ENCODE measurements at regions not wholly inside any gene's neighbourhood (a gene's known extent, or its start where the extent isn't known, plus 50 kb on each side); places are given as distances from the start of the nearest gene placed in this dataset.
A peak's percentile ranks its signal among the peaks of the same experiment; 100 is the strongest.
"Not testable (repeated sequence)": the region's sequence is repeated elsewhere in the genome, so short reads cannot be mapped to it uniquely, and the experiment has no call there.

- peak; percentile 60 for DNase-seq
Observed at GRCh38 chr14:41280745-41281144, 325.9 kb upstream of the LRFN5 start.

- no peak for DNase-seq
Observed at GRCh38 chr14:41277450-41277849, 329.2 kb upstream of the LRFN5 start.

- DNase-seq, result no peak
Observed at GRCh38 chr14:41257476-41257875, 349.2 kb upstream of the LRFN5 start.

GRCh38 chr14:41235466-41235865 lies 371.2 kb upstream of the LRFN5 start:
- no peak for DNase-seq

- no peak for DNase-seq
Observed at GRCh38 chr14:41230683-41231082, 376.0 kb upstream of the LRFN5 start.

GRCh38 chr14:41229824-41230223 lies 376.9 kb upstream of the LRFN5 start:
- no peak for DNase-seq

- DNase-seq, result no peak
Observed at GRCh38 chr14:41225433-41225832, 381.2 kb upstream of the LRFN5 start.

GRCh38 chr14:41222581-41222980 lies 384.1 kb upstream of the LRFN5 start:
- no peak for DNase-seq

GRCh38 chr14:41214978-41215377 lies 391.7 kb upstream of the LRFN5 start:
- not testable (repeated sequence) for DNase-seq

GRCh38 chr14:41201696-41202095 lies 405.0 kb upstream of the LRFN5 start:
- DNase-seq, result no peak

- DNase-seq, result no peak
Observed at GRCh38 chr14:41187868-41188267, 418.8 kb upstream of the LRFN5 start.

GRCh38 chr14:41171045-41171444 lies 435.6 kb upstream of the LRFN5 start:
- DNase-seq, result no peak

- peak; percentile 67 for DNase-seq
Observed at GRCh38 chr14:41167040-41167439, 439.6 kb upstream of the LRFN5 start.

GRCh38 chr14:41154143-41154807 lies 452.4 kb upstream of the LRFN5 start:
- DNase-seq, result no peak

GRCh38 chr14:41146391-41146790 lies 460.3 kb upstream of the LRFN5 start:
- DNase-seq, result no peak

- DNase-seq, result peak; percentile 50
Observed at GRCh38 chr14:41144370-41144769, 462.3 kb upstream of the LRFN5 start.

GRCh38 chr14:41137741-41138140 lies 468.9 kb upstream of the LRFN5 start:
- DNase-seq, result no peak

GRCh38 chr14:41130274-41130673 lies 476.4 kb upstream of the LRFN5 start:
- no peak for DNase-seq

- DNase-seq, result no peak
Observed at GRCh38 chr14:41120402-41120801, 486.3 kb upstream of the LRFN5 start.

GRCh38 chr14:41096131-41096530 lies 510.5 kb upstream of the LRFN5 start:
- no peak for DNase-seq

GRCh38 chr14:41087056-41087455 lies 519.6 kb upstream of the LRFN5 start:
- no peak for DNase-seq

- no peak for DNase-seq
Observed at GRCh38 chr14:41073544-41073943, 533.1 kb upstream of the LRFN5 start.

GRCh38 chr14:41072776-41073175 lies 533.9 kb upstream of the LRFN5 start:
- no peak for DNase-seq

- DNase-seq, result no peak
Observed at GRCh38 chr14:41071351-41071750, 535.3 kb upstream of the LRFN5 start.

- peak; percentile 20 for DNase-seq
Observed at GRCh38 chr14:41062826-41063225, 543.9 kb upstream of the LRFN5 start.
